ENCODE measurements at regions not wholly inside any gene's neighbourhood (a gene's known extent, or its start where the extent isn't known, plus 50 kb on each side); places are given as distances from the start of the nearest gene placed in this dataset.
A peak's percentile ranks its signal among the peaks of the same experiment; 100 is the strongest.

GRCh38 chr18:5058768-5059695, 138.0 kb downstream of the AKAIN1 start:
- POLR2A ChIA-PET = no interaction called here
- Mint-ChIP-seq H3K36me3 (ENCODE audit: low read depth) (no peaks in the 10 kb centered on the region), H3K4me3 (peak overlapping the region; percentile 9), H3K27ac (no peak overlapping the region), H3K4me1 (peaks cover 10% of the 10 kb centered on the region), H3K27me3 (peaks cover 15% of the 10 kb centered on the region), H3K9me3 (no peaks in the 10 kb centered on the region)
- no peak for TF ChIP-seq CTCF (IDR thresholded peaks at IDR 0.05)
- CTCF ChIA-PET = interaction anchor here (2.1 kb wide), 1 partner anchor 952 kb away, joined by 7 read pairs; no protein-coding TSS in a partner anchor
- intact Hi-C loops (cut with micrococcal nuclease) = no loop called here
- DNase-seq = no peak
- no peak for ATAC-seq (ENCODE audit: low read depth)

DNA sequence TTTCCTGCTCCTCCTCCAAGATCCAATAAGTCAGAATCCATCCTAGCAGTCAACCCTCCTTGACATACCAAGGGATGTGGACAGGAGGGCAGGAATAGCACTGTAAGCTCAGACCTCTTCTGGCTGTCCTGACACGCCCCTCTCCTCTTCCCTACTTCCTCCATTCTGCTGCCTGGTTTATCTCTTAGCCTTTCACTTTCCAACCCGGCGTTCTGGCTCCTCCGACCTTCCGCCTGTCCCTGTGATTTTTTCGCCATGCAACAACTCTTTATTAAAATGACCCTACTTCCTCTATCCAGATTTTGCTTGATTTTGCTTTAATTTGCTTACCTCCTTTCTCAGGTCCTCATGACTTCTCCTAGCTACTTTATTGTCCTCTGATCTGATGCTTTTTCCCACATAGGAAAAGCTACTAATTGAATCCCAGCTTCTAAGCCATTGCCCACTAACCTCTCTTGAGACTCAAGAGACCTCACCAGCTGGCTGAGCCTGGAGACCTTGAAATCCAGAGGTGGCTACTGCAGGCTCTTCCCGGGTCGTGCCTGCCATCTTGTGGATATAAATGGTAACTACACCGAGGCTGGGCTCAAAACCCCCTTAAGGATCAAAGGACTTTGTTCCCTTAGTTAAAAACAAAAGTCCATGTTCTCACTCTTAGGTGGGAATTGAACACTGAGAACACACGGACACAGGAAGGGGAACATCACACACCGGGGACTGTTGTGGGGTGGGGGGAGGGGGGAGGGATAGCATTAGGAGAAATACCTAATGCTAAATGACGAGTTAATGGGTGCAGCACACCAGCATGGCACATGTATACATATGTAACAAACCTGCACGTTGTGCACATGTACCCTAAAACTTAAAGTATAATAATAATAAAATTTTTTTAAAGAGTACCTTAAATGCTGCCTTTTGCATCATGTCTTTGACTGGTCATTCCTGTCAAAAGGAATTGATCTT, 139.4 kb downstream of the AKAIN1 start:
- ChIA-PET CTCF (interaction anchor here (2.1 kb wide), 1 partner anchor 951 kb away, joined by 7 read pairs; no protein-coding TSS in a partner anchor), POLR2A (no interaction called here)
- Mint-ChIP-seq H3K27me3 (peaks cover 11% of the 10 kb centered on the region), H3K36me3 (ENCODE audit: low read depth) (no peaks in the 10 kb centered on the region), H3K27ac (no peak overlapping the region), H3K4me3 (no peak overlapping the region), H3K9me3 (no peaks in the 10 kb centered on the region), H3K4me1 (peaks cover 10% of the 10 kb centered on the region)
- peak; percentile 52 for TF ChIP-seq CTCF (IDR thresholded peaks at IDR 0.05)
- intact Hi-C loops (cut with micrococcal nuclease) = no loop called here
- DNase-seq (no peak), ATAC-seq (ENCODE audit: low read depth) (peak; percentile 28)

- ChIA-PET POLR2A (no interaction called here), CTCF (no interaction called here)
- intact Hi-C loops (cut with micrococcal nuclease) = no loop called here
- ATAC-seq (ENCODE audit: low read depth) (no peak), DNase-seq (no peak)
- no peaks in the 10 kb centered on the region for H3K4me1 Mint-ChIP-seq
- peaks cover 4% of the 10 kb centered on the region for H3K9me3 Mint-ChIP-seq
- no peak overlapping the region for H3K4me3 Mint-ChIP-seq
- no peaks in the 10 kb centered on the region for H3K36me3 Mint-ChIP-seq (ENCODE audit: low read depth)
- peaks cover 5% of the 10 kb centered on the region for H3K27me3 Mint-ChIP-seq
- TF ChIP-seq CTCF (IDR thresholded peaks at IDR 0.05) = no peak
- H3K27ac Mint-ChIP-seq = no peak overlapping the region
Observed at GRCh38 chr18:5052491-5052890, 144.6 kb downstream of the AKAIN1 start.

DNA sequence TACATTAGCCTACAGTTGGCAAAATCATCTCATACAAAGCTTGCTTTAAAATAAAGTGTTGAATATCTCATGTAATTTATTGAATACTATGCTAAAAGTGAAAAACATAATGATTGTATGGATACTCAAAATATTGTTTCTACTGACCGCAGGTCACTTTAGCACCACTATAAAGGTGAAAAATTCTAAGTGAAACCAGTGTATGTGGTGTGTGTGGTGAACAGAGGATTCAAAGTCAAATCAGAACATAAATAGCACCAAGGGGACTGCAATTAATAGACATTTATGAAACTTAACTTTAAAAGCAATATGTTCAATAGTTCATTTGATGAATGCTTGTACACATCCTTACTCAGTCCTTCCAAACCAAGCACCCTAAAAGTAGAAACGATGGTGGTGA, 145.8 kb downstream of the AKAIN1 start:
- peaks cover 5% of the 10 kb centered on the region for H3K9me3 Mint-ChIP-seq
- H3K4me3 Mint-ChIP-seq = no peak overlapping the region
- peaks cover 2% of the 10 kb centered on the region for H3K27me3 Mint-ChIP-seq
- DNase-seq (no peak), ATAC-seq (ENCODE audit: low read depth) (no peak)
- H3K27ac Mint-ChIP-seq = no peak overlapping the region
- no peaks in the 10 kb centered on the region for H3K36me3 Mint-ChIP-seq (ENCODE audit: low read depth)
- no peaks in the 10 kb centered on the region for H3K4me1 Mint-ChIP-seq
- intact Hi-C loops (cut with micrococcal nuclease) = no loop called here
- ChIA-PET POLR2A (no interaction called here), CTCF (no interaction called here)
- TF ChIP-seq CTCF (IDR thresholded peaks at IDR 0.05) = no peak

DNA sequence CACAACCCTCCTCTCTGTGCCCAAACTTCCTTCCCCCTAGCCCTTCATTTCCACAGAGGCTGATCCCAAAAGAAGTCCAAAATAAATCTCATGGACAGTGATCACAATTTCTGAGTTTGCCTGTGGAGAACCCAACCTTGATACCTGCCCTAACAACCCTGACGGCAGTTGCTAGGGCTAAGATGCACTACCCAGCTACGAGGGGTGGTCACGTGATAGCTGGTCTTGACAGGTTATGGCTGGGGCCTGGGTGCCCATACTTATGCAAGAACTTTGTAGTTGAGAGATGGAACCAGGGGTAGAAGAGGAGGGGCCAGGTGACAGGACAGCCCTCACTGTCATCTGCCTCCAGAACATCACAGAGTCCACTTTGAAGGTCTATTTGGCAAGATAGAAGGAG, 147.9 kb downstream of the AKAIN1 start:
- no peak for DNase-seq
- H3K4me1 Mint-ChIP-seq = no peaks in the 10 kb centered on the region
- peaks cover 5% of the 10 kb centered on the region for H3K9me3 Mint-ChIP-seq
- no peaks in the 10 kb centered on the region for H3K36me3 Mint-ChIP-seq (ENCODE audit: low read depth)
- TF ChIP-seq CTCF (IDR thresholded peaks at IDR 0.05) = no peak
- ChIA-PET CTCF (no interaction called here), POLR2A (no interaction called here)
- no peak overlapping the region for H3K27ac Mint-ChIP-seq
- H3K27me3 Mint-ChIP-seq = no peaks in the 10 kb centered on the region
- intact Hi-C loops (cut with micrococcal nuclease) = no loop called here
- no peak for ATAC-seq (ENCODE audit: low read depth)
- no peak overlapping the region for H3K4me3 Mint-ChIP-seq
